ENCODE measurements at regions not wholly inside any gene's neighbourhood (a gene's known extent, or its start where the extent isn't known, plus 50 kb on each side); places are given as distances from the start of the nearest gene placed in this dataset.

GRCh38 chr13:105991131-105991530 lies 544.3 kb downstream of the EFNB2 start:
- Histone ChIP-seq H3K9me3 (ENCODE audit: control insufficient read depth, insufficient read depth, low read length) (no peaks in the 10 kb centered on the region), H3K27ac (ENCODE audit: low read depth, low read length) (no peak overlapping the region), H3K4me1 (ENCODE audit: control insufficient read depth, insufficient read depth, low read length) (peaks cover 4% of the 10 kb centered on the region), H3K36me3 (ENCODE audit: control insufficient read depth, insufficient read depth, low read length) (no peaks in the 10 kb centered on the region), H3K4me3 (ENCODE audit: low read depth, low read length) (no peak overlapping the region), H3K27me3 (ENCODE audit: control insufficient read depth, insufficient read depth, low read length) (no peaks in the 10 kb centered on the region)
- no CpG with 5 or more reads among the region's 1 CpG for WGBS (ENCODE audit: insufficient coverage)
- no peak for DNase-seq (ENCODE audit: low read depth in 4 of 6, low spot score in 6 of 6)

GRCh38 chr13:105990256-105990958 lies 545.1 kb downstream of the EFNB2 start:
- DNase-seq (ENCODE audit: low read depth in 4 of 6, low spot score in 6 of 6), result no peak
- no peak overlapping the region for H3K4me3 ChIP-seq (ENCODE audit: low read depth, low read length)
- H3K4me1 ChIP-seq (ENCODE audit: control insufficient read depth, insufficient read depth, low read length), result peaks cover 4% of the 10 kb centered on the region
- no peaks in the 10 kb centered on the region for H3K9me3 ChIP-seq (ENCODE audit: control insufficient read depth, insufficient read depth, low read length)
- H3K36me3 ChIP-seq (ENCODE audit: control insufficient read depth, insufficient read depth, low read length), result no peaks in the 10 kb centered on the region
- WGBS (ENCODE audit: insufficient coverage), result 88% methylated on average over 1 of the region's 4 CpGs
- H3K27ac ChIP-seq (ENCODE audit: low read depth, low read length), result no peak overlapping the region
- no peaks in the 10 kb centered on the region for H3K27me3 ChIP-seq (ENCODE audit: control insufficient read depth, insufficient read depth, low read length)

GRCh38 chr13:105984646-105985045 lies 550.8 kb downstream of the EFNB2 start:
- WGBS (ENCODE audit: insufficient coverage), result 72% methylated on average over 11 of the region's 11 CpGs
- DNase-seq (ENCODE audit: low read depth in 4 of 6, low spot score in 6 of 6), result no peak
- Histone ChIP-seq H3K4me1 (ENCODE audit: control insufficient read depth, insufficient read depth, low read length) (no peaks in the 10 kb centered on the region), H3K9me3 (ENCODE audit: control insufficient read depth, insufficient read depth, low read length) (no peaks in the 10 kb centered on the region), H3K27ac (ENCODE audit: low read depth, low read length) (no peak overlapping the region), H3K4me3 (ENCODE audit: low read depth, low read length) (no peak overlapping the region), H3K27me3 (ENCODE audit: control insufficient read depth, insufficient read depth, low read length) (no peaks in the 10 kb centered on the region), H3K36me3 (ENCODE audit: control insufficient read depth, insufficient read depth, low read length) (no peaks in the 10 kb centered on the region)

GRCh38 chr13:105984236-105984635 lies 551.2 kb downstream of the EFNB2 start:
- Histone ChIP-seq H3K27ac (ENCODE audit: low read depth, low read length) (no peak overlapping the region), H3K9me3 (ENCODE audit: control insufficient read depth, insufficient read depth, low read length) (no peaks in the 10 kb centered on the region), H3K36me3 (ENCODE audit: control insufficient read depth, insufficient read depth, low read length) (no peaks in the 10 kb centered on the region), H3K4me3 (ENCODE audit: low read depth, low read length) (no peak overlapping the region), H3K27me3 (ENCODE audit: control insufficient read depth, insufficient read depth, low read length) (no peaks in the 10 kb centered on the region), H3K4me1 (ENCODE audit: control insufficient read depth, insufficient read depth, low read length) (no peaks in the 10 kb centered on the region)
- WGBS (ENCODE audit: insufficient coverage), result 100% methylated on average over 3 of the region's 3 CpGs
- no peak for DNase-seq (ENCODE audit: low read depth in 4 of 6, low spot score in 6 of 6)

- no peaks in the 10 kb centered on the region for H3K9me3 ChIP-seq (ENCODE audit: control insufficient read depth, insufficient read depth, low read length)
- H3K4me1 ChIP-seq (ENCODE audit: control insufficient read depth, insufficient read depth, low read length), result no peaks in the 10 kb centered on the region
- no peaks in the 10 kb centered on the region for H3K36me3 ChIP-seq (ENCODE audit: control insufficient read depth, insufficient read depth, low read length)
- 64% methylated on average over 6 of the region's 11 CpGs for WGBS (ENCODE audit: insufficient coverage)
- DNase-seq (ENCODE audit: low read depth in 4 of 6, low spot score in 6 of 6), result no peak
- H3K4me3 ChIP-seq (ENCODE audit: low read depth, low read length), result no peak overlapping the region
- H3K27ac ChIP-seq (ENCODE audit: low read depth, low read length), result no peak overlapping the region
- H3K27me3 ChIP-seq (ENCODE audit: control insufficient read depth, insufficient read depth, low read length), result no peaks in the 10 kb centered on the region
These were observed 553.1 kb downstream of the EFNB2 start for GRCh38 chr13:105982219-105982930.

- Histone ChIP-seq H3K9me3 (ENCODE audit: control insufficient read depth, insufficient read depth, low read length) (no peaks in the 10 kb centered on the region), H3K36me3 (ENCODE audit: control insufficient read depth, insufficient read depth, low read length) (no peaks in the 10 kb centered on the region), H3K4me3 (ENCODE audit: low read depth, low read length) (no peak overlapping the region), H3K27ac (ENCODE audit: low read depth, low read length) (no peak overlapping the region), H3K4me1 (ENCODE audit: control insufficient read depth, insufficient read depth, low read length) (no peaks in the 10 kb centered on the region), H3K27me3 (ENCODE audit: control insufficient read depth, insufficient read depth, low read length) (no peaks in the 10 kb centered on the region)
- DNase-seq (ENCODE audit: low read depth in 4 of 6, low spot score in 6 of 6), result peak in 2 of 6 donors; percentile 22 to 65
- WGBS (ENCODE audit: insufficient coverage), result 71% methylated on average over 10 of the region's 12 CpGs
These were observed 556.1 kb downstream of the EFNB2 start for GRCh38 chr13:105979131-105980011.

- Histone ChIP-seq H3K27me3 (ENCODE audit: control insufficient read depth, insufficient read depth, low read length) (no peaks in the 10 kb centered on the region), H3K36me3 (ENCODE audit: control insufficient read depth, insufficient read depth, low read length) (no peaks in the 10 kb centered on the region), H3K9me3 (ENCODE audit: control insufficient read depth, insufficient read depth, low read length) (no peaks in the 10 kb centered on the region), H3K4me1 (ENCODE audit: control insufficient read depth, insufficient read depth, low read length) (no peaks in the 10 kb centered on the region), H3K27ac (ENCODE audit: low read depth, low read length) (no peak overlapping the region), H3K4me3 (ENCODE audit: low read depth, low read length) (no peak overlapping the region)
- WGBS (ENCODE audit: insufficient coverage), result no CpG with 5 or more reads among the region's 1 CpG
- no peak for DNase-seq (ENCODE audit: low read depth in 4 of 6, low spot score in 6 of 6)
These were observed 561.1 kb downstream of the EFNB2 start for GRCh38 chr13:105974380-105974779.

GRCh38 chr13:105972811-105973590 lies 562.5 kb downstream of the EFNB2 start:
- Histone ChIP-seq H3K27me3 (ENCODE audit: control insufficient read depth, insufficient read depth, low read length) (no peaks in the 10 kb centered on the region), H3K4me1 (ENCODE audit: control insufficient read depth, insufficient read depth, low read length) (no peaks in the 10 kb centered on the region), H3K4me3 (ENCODE audit: low read depth, low read length) (no peak overlapping the region), H3K36me3 (ENCODE audit: control insufficient read depth, insufficient read depth, low read length) (no peaks in the 10 kb centered on the region), H3K9me3 (ENCODE audit: control insufficient read depth, insufficient read depth, low read length) (no peaks in the 10 kb centered on the region), H3K27ac (ENCODE audit: low read depth, low read length) (no peak overlapping the region)
- 68% methylated on average over 10 of the region's 14 CpGs for WGBS (ENCODE audit: insufficient coverage)
- peak in 2 of 6 donors; percentile 29 to 44 for DNase-seq (ENCODE audit: low read depth in 4 of 6, low spot score in 6 of 6)

- Histone ChIP-seq H3K4me3 (ENCODE audit: low read depth, low read length) (no peak overlapping the region), H3K9me3 (ENCODE audit: control insufficient read depth, insufficient read depth, low read length) (no peaks in the 10 kb centered on the region), H3K27ac (ENCODE audit: low read depth, low read length) (no peak overlapping the region), H3K4me1 (ENCODE audit: control insufficient read depth, insufficient read depth, low read length) (no peaks in the 10 kb centered on the region), H3K36me3 (ENCODE audit: control insufficient read depth, insufficient read depth, low read length) (no peaks in the 10 kb centered on the region), H3K27me3 (ENCODE audit: control insufficient read depth, insufficient read depth, low read length) (no peaks in the 10 kb centered on the region)
- peak in 1 of 6 donors; percentile 13 for DNase-seq (ENCODE audit: low read depth in 4 of 6, low spot score in 6 of 6)
- WGBS (ENCODE audit: insufficient coverage), result 41% methylated on average over 6 of the region's 7 CpGs
These were observed 563.1 kb downstream of the EFNB2 start for GRCh38 chr13:105972306-105972721.
